H1 (cell line): ENCODE measurements at regions not wholly inside any gene's neighbourhood (a gene's known extent, or its start where the extent isn't known, plus 50 kb on each side); places are given as distances from the start of the nearest gene placed in this dataset.

ENCODE experiments used
- CTCF ChIA-PET: fragments of 300-600 bp; sonication (Branson Sonifier 250); formaldehyde crosslinking; loops from one replicate; lab custom pipeline; 2021; ENCODE audit not compliant: partially characterized antibody; lab: Charles Lee
- POLR2A ChIA-PET: fragments of 300-600 bp; sonication (Branson Sonifier 250); formaldehyde crosslinking; loops from one replicate; lab custom pipeline; 2021; ENCODE audit warnings: inconsistent platforms; ENCODE audit not compliant: partially characterized antibody; lab: Charles Lee
- DNase-seq, 2 experiments: peaks; one replicate each; pipeline versions ENCODE4 v3.0.0 to v3.0.0-alpha.2; 2010 to 2022; ENCODE audit warnings: low spot score in 2 of 2, low read depth in 1 of 2, mixed read lengths in 1 of 2
- FAIRE-seq: peaks from 2 replicates; lab custom pipeline; 2011; peaks lifted over from hg19 to GRCh38; lab: Jason Lieb, UNC
- H2AFZ ChIP-seq: 2 replicates; pipeline ENCODE4 v1.8.1; 2012; ENCODE audit warnings: low read length, inconsistent platforms
- H2AK5ac ChIP-seq: 2 replicates; pipeline ENCODE4 v1.6.1; 2013; ENCODE audit warnings: low read depth, low read length
- H2BK120ac ChIP-seq: replicated peaks from 2 replicates; pipeline ENCODE3; 2013; ENCODE audit warnings: low read depth, low read length, inconsistent platforms
- H2BK12ac ChIP-seq: 2 replicates; pipeline ENCODE4 v1.6.1; 2013; ENCODE audit warnings: low read depth, low read length
- H2BK15ac ChIP-seq: 2 replicates; pipeline ENCODE4 v1.6.1; 2013; ENCODE audit warnings: low read length
- H2BK20ac ChIP-seq: 2 replicates; pipeline ENCODE4 v1.6.1; 2013; ENCODE audit warnings: low read length
- H2BK5ac ChIP-seq: 2 replicates; pipeline ENCODE4 v1.6.1; 2013; ENCODE audit warnings: low read depth, low read length
- H3K14ac ChIP-seq: 2 replicates; pipeline ENCODE4 v1.6.1; 2013; ENCODE audit warnings: inconsistent platforms; ENCODE audit not compliant: insufficient read length
- H3K18ac ChIP-seq: 2 replicates; pipeline ENCODE4 v1.6.1; 2013; ENCODE audit warnings: low read length; ENCODE audit errors: extremely low read depth
- H3K23ac ChIP-seq: 2 replicates; pipeline ENCODE4 v1.6.1; 2013; ENCODE audit warnings: inconsistent platforms; ENCODE audit not compliant: insufficient read length
- H3K23me2 ChIP-seq: 2 replicates; pipeline ENCODE4 v1.6.1; 2013; ENCODE audit warnings: low read depth, low read length
- H3K27ac ChIP-seq: 2 replicates; pipeline ENCODE4 v1.6.1; 2011; ENCODE audit warnings: low read depth, low read length, inconsistent platforms
- H3K27me3 ChIP-seq, 4 experiments: replicated peaks in 1 of 4; 1 replicate in 1 of 4; 2 replicates in 3 of 4; pipeline versions ENCODE4 v1.6.1 to v1.8.1; 2011 to 2013; ENCODE audit warnings: low read length in 3 of 4, mild to moderate bottlenecking in 3 of 4, inconsistent platforms in 2 of 4, mixed read lengths in 2 of 4, moderate library complexity in 1 of 4; ENCODE audit not compliant: control insufficient read depth in 3 of 4, insufficient read depth in 3 of 4; ENCODE audit errors: extremely low read depth in 1 of 4
- H3K36me3 ChIP-seq, 4 experiments: 2 replicates each; pipeline versions ENCODE4 v1.6.1 to v1.8.1; 2011 to 2013; ENCODE audit warnings: mild to moderate bottlenecking in 4 of 4, low read length in 3 of 4, moderate library complexity in 2 of 4, control low read depth in 1 of 4, inconsistent platforms in 1 of 4; ENCODE audit not compliant: insufficient read depth in 4 of 4, control insufficient read depth in 2 of 4
- H3K4ac ChIP-seq: replicated peaks from 2 replicates; pipeline ENCODE3; 2013; ENCODE audit warnings: low read length, low read depth, mixed read lengths, inconsistent platforms; ENCODE audit not compliant: insufficient read length
- H3K4me1 ChIP-seq, 4 experiments: replicated peaks in 1 of 4; 1 replicate in 1 of 4; 2 replicates in 3 of 4; pipeline versions ENCODE4 v1.6.1 to v1.8.1; 2011 to 2013; ENCODE audit warnings: low read length in 3 of 4, inconsistent platforms in 2 of 4, mixed read lengths in 1 of 4; ENCODE audit not compliant: insufficient read depth in 4 of 4, control insufficient read depth in 3 of 4
- H3K4me2 ChIP-seq, 2 experiments: 2 replicates each; pipeline versions ENCODE4 v1.6.1 to v1.8.1; 2011 to 2013; ENCODE audit warnings: low read depth in 2 of 2, low read length in 2 of 2, control low read depth in 1 of 2, inconsistent platforms in 1 of 2, mild to moderate bottlenecking in 1 of 2; ENCODE audit not compliant: insufficient read depth in 1 of 2
- H3K4me3 ChIP-seq, 4 experiments: fragments of 200-600, 300-600 bp in 1 of 4; sonication (generic), shearing (Covaris generic), sonication (Bioruptor Twin) in 1 of 4; 2 replicates each; pipeline versions ENCODE4 v1.5.1 to v1.8.1; 2011 to 2016; ENCODE audit warnings: low read length in 4 of 4, low read depth in 3 of 4, control low read depth in 2 of 4, inconsistent platforms in 2 of 4, mild to moderate bottlenecking in 2 of 4, mixed read lengths in 1 of 4, moderate library complexity in 1 of 4; ENCODE audit not compliant: insufficient read depth in 2 of 4; ENCODE audit errors: extremely low read depth in 1 of 4
- H3K56ac ChIP-seq: replicated peaks from 2 replicates; pipeline ENCODE3; 2013; ENCODE audit warnings: low read depth, mild to moderate bottlenecking, mixed read lengths, low read length, inconsistent platforms; ENCODE audit not compliant: insufficient read length
- H3K79me1 ChIP-seq: 2 replicates; pipeline ENCODE4 v1.6.1; 2013; ENCODE audit warnings: low read depth, low read length, control low read depth
- H3K79me2 ChIP-seq, 2 experiments: 2 replicates each; pipeline versions ENCODE4 v1.6.1 to v1.8.1; 2012 to 2013; ENCODE audit warnings: low read length in 2 of 2, mild to moderate bottlenecking in 2 of 2, inconsistent platforms in 1 of 2; ENCODE audit not compliant: insufficient read depth in 2 of 2, control insufficient read depth in 1 of 2
- H3K9ac ChIP-seq, 4 experiments: replicated peaks in 1 of 4; 1 replicate in 1 of 4; 2 replicates in 3 of 4; pipeline versions ENCODE4 v1.6.1 to v1.8.1; 2011 to 2013; ENCODE audit warnings: low read depth in 3 of 4, low read length in 3 of 4, control low read depth in 2 of 4, mild to moderate bottlenecking in 2 of 4, moderate library complexity in 2 of 4, inconsistent platforms in 1 of 4; ENCODE audit errors: extremely low read depth in 1 of 4
- H3K9me3 ChIP-seq, 2 experiments: 2 replicates each; pipeline versions ENCODE4 v1.6.1 to v1.8.1; 2012 to 2013; ENCODE audit warnings: mild to moderate bottlenecking in 2 of 2, moderate library complexity in 2 of 2, control low read depth in 1 of 2, inconsistent platforms in 1 of 2, low read depth in 1 of 2, low read length in 1 of 2, mixed read lengths in 1 of 2; ENCODE audit not compliant: insufficient read depth in 2 of 2
- H4K20me1 ChIP-seq, 2 experiments: replicated peaks in 1 of 2; 2 replicates each; pipeline versions ENCODE3 to v1.8.1; 2011 to 2013; ENCODE audit warnings: inconsistent platforms in 2 of 2, low read length in 2 of 2, mild to moderate bottlenecking in 1 of 2; ENCODE audit not compliant: insufficient read depth in 2 of 2, control insufficient read depth in 1 of 2
- H4K5ac ChIP-seq: 2 replicates; pipeline ENCODE4 v1.6.1; 2013; ENCODE audit warnings: low read length, low read depth, mixed read lengths, inconsistent platforms; ENCODE audit not compliant: insufficient read length
- H4K8ac ChIP-seq: 2 replicates; pipeline ENCODE4 v1.8.0; 2013; ENCODE audit warnings: mild to moderate bottlenecking, moderate library complexity, low read length, inconsistent platforms; ENCODE audit not compliant: insufficient read depth; ENCODE audit errors: extremely low read depth
- H4K91ac ChIP-seq: replicated peaks from 2 replicates; pipeline ENCODE3; 2013; ENCODE audit warnings: low read length, mixed read lengths, inconsistent platforms; ENCODE audit not compliant: insufficient read length
- JUND ChIP-seq: IDR thresholded peaks from 2 replicates; pipeline ENCODE4 v1.6.1; 2011; ENCODE audit warnings: mild to moderate bottlenecking, improper control_type of control experiment, low read length
- KDM5A ChIP-seq: fragments of 200-600 bp; IDR thresholded peaks from 2 replicates; pipeline ENCODE4 v1.7.1; 2012; ENCODE audit warnings: mild to moderate bottlenecking, low read length, inconsistent platforms, mixed read lengths
- MAX ChIP-seq: IDR thresholded peaks from 2 replicates; pipeline ENCODE4 v1.6.1; 2012; ENCODE audit warnings: inconsistent platforms
- RBBP5 ChIP-seq: IDR thresholded peaks from 2 replicates; pipeline ENCODE4 v1.7.1; 2012; ENCODE audit warnings: low read depth, mild to moderate bottlenecking, inconsistent platforms, low read length, moderate library complexity, borderline replicate concordance
- RNF2 ChIP-seq: fragments of 200-900, 300-1000 bp; sonication (generic); IDR thresholded peaks from 2 replicates; pipeline ENCODE4 v1.7.1; 2016; ENCODE audit warnings: borderline replicate concordance, low read depth, mild to moderate bottlenecking, antibody characterized with exemption, low read length; ENCODE audit not compliant: poor library complexity, severe bottlenecking; ENCODE audit errors: missing control alignments
- TBP ChIP-seq: IDR thresholded peaks from 2 replicates; pipeline ENCODE4 v1.6.1; 2011; ENCODE audit warnings: low read depth, low read length, improper control_type of control experiment
- WGBS, 2 experiments: shearing (Covaris generic) in 1 of 2; methylation state at CpG; one replicate each; pipeline versions ENCODE4 v1.1.6 to v1.1.7; 2013 to 2015; ENCODE audit warnings: low lambda C conversion rate in 2 of 2, mixed read lengths in 2 of 2, inconsistent platforms in 1 of 2, low coverage in 1 of 2, missing lambda C conversion rate in 1 of 2; ENCODE audit not compliant: insufficient replicate concordance in 2 of 2, insufficient coverage in 1 of 2, insufficient read length in 1 of 2; ENCODE audit errors: extremely low coverage in 1 of 2, missing lambda C conversion rate in 1 of 2; 5-methylcytosine and 5-hydroxymethylcytosine counted together

- H2BK15ac ChIP-seq, result no peak overlapping the region
- no peak overlapping the region for H2BK120ac ChIP-seq
- H3K18ac ChIP-seq, result no peak overlapping the region
- H3K56ac ChIP-seq, result no peak overlapping the region
- no peaks in the 10 kb centered on the region for H4K20me1 ChIP-seq
- H3K14ac ChIP-seq, result no peak overlapping the region
- no peaks in the 10 kb centered on the region for H3K36me3 ChIP-seq
- H3K27ac ChIP-seq, result no peak overlapping the region
- H2BK20ac ChIP-seq, result no peak overlapping the region
- no peak overlapping the region for H2AK5ac ChIP-seq
- H3K4me2 ChIP-seq, result no peak overlapping the region
- H3K4ac ChIP-seq, result no peak overlapping the region
- FAIRE-seq, result no peak
- no peak for DNase-seq
- no peak overlapping the region for H3K4me3 ChIP-seq
- H4K8ac ChIP-seq, result no peak overlapping the region
- ChIA-PET CTCF (no interaction called here), POLR2A (no interaction called here)
- H3K79me2 ChIP-seq, result no peaks in the 10 kb centered on the region
- no peak overlapping the region for H2BK12ac ChIP-seq
- no peak for TF ChIP-seq RNF2
- no peak for TF ChIP-seq RBBP5
- no peak for TF ChIP-seq JUND
- TF ChIP-seq TBP, result no peak
- TF ChIP-seq KDM5A, result no peak
- no peak for TF ChIP-seq MAX
- no peak overlapping the region for H3K23ac ChIP-seq
- no peak overlapping the region for H2AFZ ChIP-seq
- H3K9ac ChIP-seq, result no peak overlapping the region
- WGBS, 2 experiments, result 96% methylated on average over 1 of the region's 1 CpG; no CpG with 5 or more reads in 1 of the 2 experiments
- no peaks in the 10 kb centered on the region for H3K23me2 ChIP-seq
- H4K91ac ChIP-seq, result no peak overlapping the region
- no peaks in the 10 kb centered on the region for H3K9me3 ChIP-seq
- H3K4me1 ChIP-seq, result peaks cover 0 to 2% (median 0%) of the 10 kb centered on the region in 4 experiments; a peak in 1 of 7 replicates
- no peaks in the 10 kb centered on the region for H3K79me1 ChIP-seq
- H2BK5ac ChIP-seq, result no peak overlapping the region
- H4K5ac ChIP-seq, result no peak overlapping the region
- no peaks in the 10 kb centered on the region for H3K27me3 ChIP-seq
Measured at GRCh38 chr21:19458295-19458694, 1054.7 kb upstream of the TMPRSS15 start.
